H9 (cell line): ENCODE measurements at regions not wholly inside any gene's neighbourhood (a gene's known extent, or its start where the extent isn't known, plus 50 kb on each side); places are given as distances from the start of the nearest gene placed in this dataset.

ENCODE experiments used
- DNase-seq: peaks from one replicate; pipeline ENCODE4 v3.0.0-alpha.2; 2017
- H2AFZ ChIP-seq: one replicate; pipeline ENCODE4 v1.6.1; 2013; ENCODE audit warnings: mild to moderate bottlenecking, low read length, control low read depth, moderate library complexity
- H2AK5ac ChIP-seq: 2 replicates; pipeline ENCODE4 v1.6.1; 2013; ENCODE audit warnings: low read length, control low read depth, mixed read lengths; ENCODE audit not compliant: insufficient read length
- H2BK120ac ChIP-seq: one replicate; pipeline ENCODE4 v1.6.1; 2013; ENCODE audit warnings: low read depth, mild to moderate bottlenecking, low read length, control low read depth, inconsistent platforms; ENCODE audit not compliant: poor library complexity, severe bottlenecking
- H2BK12ac ChIP-seq: 2 replicates; pipeline ENCODE4 v1.6.1; 2013; ENCODE audit warnings: low read length, control low read depth, mixed read lengths, low read depth; ENCODE audit not compliant: insufficient read length
- H2BK15ac ChIP-seq: 2 replicates; pipeline ENCODE4 v1.6.1; 2013; ENCODE audit warnings: low read depth, low read length, control low read depth
- H2BK20ac ChIP-seq: one replicate; pipeline ENCODE4 v1.6.1; 2013; ENCODE audit warnings: low read depth, mild to moderate bottlenecking, low read length, control low read depth, inconsistent platforms; ENCODE audit not compliant: poor library complexity, severe bottlenecking
- H2BK5ac ChIP-seq: 2 replicates; pipeline ENCODE4 v1.6.1; 2013; ENCODE audit warnings: low read length, control low read depth, mixed read lengths; ENCODE audit not compliant: insufficient read length
- H3K14ac ChIP-seq: 2 replicates; pipeline ENCODE4 v1.6.1; 2013; ENCODE audit warnings: low read length, control low read depth; ENCODE audit not compliant: insufficient read depth
- H3K18ac ChIP-seq: 2 replicates; pipeline ENCODE4 v1.6.1; 2013; ENCODE audit warnings: low read depth, mild to moderate bottlenecking, mixed read lengths, low read length, control low read depth; ENCODE audit not compliant: insufficient read length
- H3K23ac ChIP-seq: 2 replicates; pipeline ENCODE4 v1.6.1; 2013; ENCODE audit warnings: low read length, control low read depth, mixed read lengths, low read depth; ENCODE audit not compliant: insufficient read length
- H3K23me2 ChIP-seq: 2 replicates; pipeline ENCODE4 v1.6.1; 2013; ENCODE audit warnings: low read depth, mild to moderate bottlenecking, mixed read lengths, low read length, control low read depth; ENCODE audit not compliant: insufficient read length, poor library complexity, severe bottlenecking
- H3K27ac ChIP-seq: 2 replicates; pipeline ENCODE4 v1.5.1; 2013; ENCODE audit warnings: low read length, control low read depth, mixed read lengths, low read depth; ENCODE audit not compliant: insufficient read length
- H3K27me3 ChIP-seq: 2 replicates; pipeline ENCODE4 v1.6.1; 2013; ENCODE audit warnings: low read length, control low read depth, inconsistent platforms; ENCODE audit not compliant: insufficient read depth
- H3K4ac ChIP-seq: 2 replicates; pipeline ENCODE4 v1.6.1; 2013; ENCODE audit warnings: low read depth, mild to moderate bottlenecking, control low read depth, inconsistent platforms, low read length, moderate library complexity
- H3K4me1 ChIP-seq: 2 replicates; pipeline ENCODE4 v1.6.1; 2013; ENCODE audit warnings: low read length, control low read depth, inconsistent platforms; ENCODE audit not compliant: insufficient read depth
- H3K4me2 ChIP-seq: 2 replicates; pipeline ENCODE4 v1.6.1; 2013; ENCODE audit warnings: low read length, control low read depth, mixed read lengths; ENCODE audit not compliant: insufficient read length, insufficient read depth
- H3K56ac ChIP-seq: 2 replicates; pipeline ENCODE4 v1.6.1; 2013; ENCODE audit warnings: low read depth, mild to moderate bottlenecking, mixed read lengths, low read length, control low read depth; ENCODE audit not compliant: insufficient read length
- H3K79me1 ChIP-seq: 2 replicates; pipeline ENCODE4 v1.6.1; 2013; ENCODE audit warnings: low read depth, mild to moderate bottlenecking, moderate library complexity, low read length, control low read depth, inconsistent platforms; ENCODE audit not compliant: insufficient read depth, poor library complexity, severe bottlenecking
- H3K79me2 ChIP-seq: 2 replicates; pipeline ENCODE4 v1.6.1; 2013; ENCODE audit warnings: low read length, control low read depth, inconsistent platforms; ENCODE audit not compliant: insufficient read depth
- H3K9ac ChIP-seq: 2 replicates; pipeline ENCODE4 v1.6.1; 2013; ENCODE audit warnings: low read length, control low read depth, mixed read lengths; ENCODE audit not compliant: insufficient read length; ENCODE audit errors: extremely low read depth
- H3K9me3 ChIP-seq: one replicate; pipeline ENCODE4 v1.6.1; 2013; ENCODE audit warnings: low read depth, low read length, inconsistent platforms; ENCODE audit not compliant: control insufficient read depth
- H3T11ph ChIP-seq: one replicate; pipeline ENCODE4 v1.6.1; 2013; ENCODE audit warnings: mild to moderate bottlenecking, low read length, control low read depth, inconsistent platforms
- H4K20me1 ChIP-seq: one replicate; pipeline ENCODE4 v1.6.1; 2013; ENCODE audit not compliant: control insufficient read depth, insufficient read length, insufficient read depth
- H4K5ac ChIP-seq: 2 replicates; pipeline ENCODE4 v1.6.1; 2013; ENCODE audit warnings: low read depth, mild to moderate bottlenecking, mixed read lengths, low read length, control low read depth; ENCODE audit not compliant: insufficient read length
- H4K8ac ChIP-seq: replicated peaks from 2 replicates; pipeline ENCODE4 v1.6.1; 2013; ENCODE audit warnings: low read length, control low read depth, mixed read lengths, low read depth; ENCODE audit not compliant: insufficient read length
- H4K91ac ChIP-seq: 2 replicates; pipeline ENCODE4 v1.6.1; 2013; ENCODE audit warnings: low read depth, mild to moderate bottlenecking, moderate library complexity, mixed read lengths, low read length, control low read depth; ENCODE audit not compliant: insufficient read length
- H3K27ac Mint-ChIP-seq, 3 experiments: 2 replicates in 2 of 3; 3 replicates in 1 of 3; pipeline ENCODE4 v1.8.0; 2020 to 2021; ENCODE audit warnings: mixed read lengths in 3 of 3, mild to moderate bottlenecking in 1 of 3, moderate library complexity in 1 of 3
- H3K27me3 Mint-ChIP-seq: 2 replicates; pipeline ENCODE4 v1.8.0; 2021; ENCODE audit warnings: low read depth, mild to moderate bottlenecking, moderate library complexity, mixed read lengths
- H3K36me3 Mint-ChIP-seq, 3 experiments: 2 replicates in 2 of 3; 3 replicates in 1 of 3; pipeline ENCODE4 v1.8.0; 2020 to 2021; ENCODE audit warnings: low read depth in 3 of 3, mixed read lengths in 3 of 3; ENCODE audit not compliant: insufficient read depth in 1 of 3
- H3K4me1 Mint-ChIP-seq, 2 experiments: 2 replicates each; pipeline ENCODE4 v1.8.0; 2020; ENCODE audit warnings: mixed read lengths in 2 of 2
- H3K4me3 Mint-ChIP-seq, 2 experiments: 2 replicates in 1 of 2; 3 replicates in 1 of 2; pipeline ENCODE4 v1.8.0; 2020 to 2021; ENCODE audit warnings: mild to moderate bottlenecking in 2 of 2, mixed read lengths in 2 of 2, moderate library complexity in 1 of 2
- H3K9me3 Mint-ChIP-seq, 2 experiments: 2 replicates in 1 of 2; 3 replicates in 1 of 2; pipeline ENCODE4 v1.8.0; 2020; ENCODE audit warnings: mild to moderate bottlenecking in 2 of 2, mixed read lengths in 2 of 2, moderate library complexity in 1 of 2
- CTCF ChIP-seq: fragments of 200-600 bp; sonication (generic); conservative IDR thresholded peaks from 3 replicates; pipeline ENCODE4 v1.8.0; 2021; ENCODE audit warnings: antibody characterized with exemption, mild to moderate bottlenecking
- WGBS: extraction: QIAGEN DNeasy Blood & Tissue Kit; methylation state at CpG from one replicate; pipeline ENCODE4 v1.1.7; 2013; ENCODE audit warnings: missing lambda C conversion rate, low lambda C conversion rate, mixed read lengths; ENCODE audit not compliant: insufficient read length; ENCODE audit errors: extremely low coverage; 5-methylcytosine and 5-hydroxymethylcytosine counted together

GRCh38 chr5:111602817-111603445 is 90.6 kb upstream of the STARD4 start:
- Histone ChIP-seq H3K9ac (no peak overlapping the region), H3K14ac (no peak overlapping the region), H3K56ac (no peak overlapping the region), H4K91ac (no peak overlapping the region), H3K18ac (no peak overlapping the region), H3T11ph (no peak overlapping the region), H2BK15ac (no peak overlapping the region), H4K20me1 (no peaks in the 10 kb centered on the region), H4K8ac (no peak overlapping the region), H3K23me2 (no peaks in the 10 kb centered on the region), H2BK5ac (no peak overlapping the region), H2AK5ac (no peak overlapping the region), H3K23ac (no peak overlapping the region), H3K4me2 (no peak overlapping the region), H2BK12ac (no peak overlapping the region), H3K4me1 (no peaks in the 10 kb centered on the region), H3K79me1 (no peaks in the 10 kb centered on the region), H4K5ac (no peak overlapping the region), H3K27ac (no peak overlapping the region), H2BK120ac (no peak overlapping the region), H3K79me2 (no peaks in the 10 kb centered on the region), H2AFZ (no peak overlapping the region), H3K27me3 (no peaks in the 10 kb centered on the region), H3K4ac (no peak overlapping the region), H2BK20ac (no peak overlapping the region), H3K9me3 (no peaks in the 10 kb centered on the region)
- H3K9me3 Mint-ChIP-seq = no peaks in the 10 kb centered on the region
- H3K4me1 Mint-ChIP-seq = peaks cover 16 to 22% of the 10 kb centered on the region in 2 experiments
- WGBS = no CpG with 5 or more reads among the region's 5 CpGs
- H3K27ac Mint-ChIP-seq = no peak overlapping the region; a peak in 1 of 7 replicates
- H3K4me3 Mint-ChIP-seq = no peak overlapping the region
- no peaks in the 10 kb centered on the region for H3K27me3 Mint-ChIP-seq
- H3K36me3 Mint-ChIP-seq = no peaks in the 10 kb centered on the region
- no peak for DNase-seq
- no peak for TF ChIP-seq CTCF
